GM12878 (cell line): ENCODE measurements at regions not wholly inside any gene's neighbourhood (a gene's known extent, or its start where the extent isn't known, plus 50 kb on each side); places are given as distances from the start of the nearest gene placed in this dataset.

Experiments
- ATAC-seq: fragments of 200-7000 bp; cut with Tn5 transposase; 3 replicates; pipeline ENCODE4 v1.9.1; 2020; ENCODE audit warnings: mild to moderate bottlenecking, moderate library complexity
- BruUV-seq: library from RNA; stranded (reverse); fragments of 400-500 nt; replicated peaks from 2 replicates; lab custom pipeline; 2021; lab: Mats Ljungman, UMichigan
- CTCF ChIA-PET: fragments of 300-600 bp; sonication (Branson Sonifier 250); formaldehyde crosslinking; extraction: SDS; loops from one replicate; lab custom pipeline; 2021; ENCODE audit warnings: inconsistent platforms; lab: Yijun Ruan, JAX
- POLR2A ChIA-PET: fragments of 350-600 bp; formaldehyde crosslinking; extraction: SDS; loops from one replicate; lab custom pipeline; 2021; ENCODE audit warnings: inconsistent platforms; lab: Charles Lee
- RAD21 ChIA-PET: fragments of 300-600 bp; sonication (Branson Sonifier 250); formaldehyde crosslinking; loops from one replicate; lab custom pipeline; 2023; ENCODE audit warnings: antibody characterized with exemption; ENCODE audit not compliant: unreplicated experiment; lab: Charles Lee
- SMC1A ChIA-PET: fragments of 300-600 bp; sonication (Branson Sonifier 250); formaldehyde crosslinking; loops from one replicate; lab custom pipeline; 2023; ENCODE audit not compliant: unreplicated experiment, uncharacterized antibody; lab: Charles Lee
- DNase-seq: peaks from one replicate; pipeline ENCODE4 v3.0.0-alpha.2; 2011; ENCODE audit warnings: low read depth, low spot score
- FAIRE-seq: peaks from 3 replicates; lab custom pipeline; 2011; peaks lifted over from hg19 to GRCh38; lab: Jason Lieb, UNC
- H2AFZ ChIP-seq: 2 replicates; pipeline ENCODE4 v1.6.0; 2011; ENCODE audit warnings: low read depth, low read length, control low read depth; ENCODE audit not compliant: control insufficient read depth
- H3K27ac ChIP-seq: 2 replicates; pipeline ENCODE4 v1.5.1; 2011; ENCODE audit warnings: control low read depth; ENCODE audit not compliant: control insufficient read depth, insufficient read depth
- H3K27me3 ChIP-seq, 2 experiments: replicated peaks in 1 of 2; 2 replicates each; pipeline versions ENCODE4 v1.6.0 to v1.6.1; 2011; ENCODE audit warnings: low read length in 1 of 2; ENCODE audit not compliant: control insufficient read depth in 2 of 2, insufficient read depth in 2 of 2
- H3K36me3 ChIP-seq, 2 experiments: 2 replicates each; pipeline ENCODE4 v1.5.1; 2011; ENCODE audit warnings: low read length in 1 of 2; ENCODE audit not compliant: control insufficient read depth in 2 of 2, insufficient read depth in 2 of 2
- H3K4me1 ChIP-seq: 2 replicates; pipeline ENCODE4 v1.6.1; 2011; ENCODE audit warnings: mild to moderate bottlenecking, low read length, moderate library complexity, mixed read lengths; ENCODE audit not compliant: control insufficient read depth, insufficient read depth
- H3K4me2 ChIP-seq: 2 replicates; pipeline ENCODE4 v1.6.0; 2011; ENCODE audit warnings: control low read depth; ENCODE audit not compliant: control insufficient read depth, insufficient read depth
- H3K4me3 ChIP-seq: fragments of 200-600 bp; sonication (generic); 2 replicates; pipeline ENCODE4 v1.5.1; 2016
- H3K79me2 ChIP-seq: 2 replicates; pipeline ENCODE4 v1.6.0; 2011; ENCODE audit warnings: low read length; ENCODE audit not compliant: control insufficient read depth, insufficient read depth
- H3K9ac ChIP-seq: 2 replicates; pipeline ENCODE4 v1.8.0; 2011; ENCODE audit warnings: low read length, control low read depth, mixed read lengths; ENCODE audit not compliant: control insufficient read depth, insufficient read depth
- H3K9me3 ChIP-seq: replicated peaks from 3 replicates; pipeline ENCODE4 v1.5.1; 2011; ENCODE audit warnings: mild to moderate bottlenecking, low read length; ENCODE audit not compliant: control insufficient read depth, insufficient read depth
- H4K20me1 ChIP-seq: 2 replicates; pipeline ENCODE4 v1.6.0; 2011; ENCODE audit not compliant: control insufficient read depth, insufficient read depth
- CEBPZ ChIP-seq: fragments of 150-350 bp; IDR thresholded peaks from 2 replicates; pipeline ENCODE4 v1.6.1; 2016; ENCODE audit warnings: low read depth, low read length
- JUNB ChIP-seq: IDR thresholded peaks from 2 replicates; pipeline ENCODE4 v1.6.1; 2016; ENCODE audit warnings: antibody characterized with exemption, mild to moderate bottlenecking
- USF2 ChIP-seq: IDR thresholded peaks from 2 replicates; pipeline ENCODE4 v1.6.1; 2011; ENCODE audit warnings: low read depth, low read length, improper control_type of control experiment, borderline replicate concordance
- ZNF217 ChIP-seq: fragments of 450-650 bp; IDR thresholded peaks from 2 replicates; pipeline ENCODE4 v1.6.1; 2017; ENCODE audit warnings: antibody characterized with exemption, mild to moderate bottlenecking
- WGBS: methylation state at CpG from one replicate; pipeline ENCODE4 v1.1.6; 2016; ENCODE audit warnings: low lambda C conversion rate; ENCODE audit not compliant: insufficient replicate concordance, insufficient coverage; ENCODE audit errors: missing lambda C conversion rate; 5-methylcytosine and 5-hydroxymethylcytosine counted together
- in situ Hi-C: fragments of 300-500 bp; cut with MboI; formaldehyde crosslinking; loops from 9 replicates; pipeline ENCODE4 v1.14.3; 2018; ENCODE audit warnings: mixed read lengths
- intact Hi-C: fragments of 100-400 bp; cut with micrococcal nuclease; formaldehyde crosslinking; loops from one replicate; pipeline ENCODE4 v1.14.2; 2022; ENCODE audit not compliant: unreplicated experiment

- TF ChIP-seq CEBPZ (no peak), JUNB (no peak)
These were observed 74.6 kb upstream of the EGLN3 start (continued) for GRCh38 chr14:34025325-34026017.

- Histone ChIP-seq H4K20me1 (no peaks in the 10 kb centered on the region), H3K9ac (no peak overlapping the region), H3K9me3 (no peaks in the 10 kb centered on the region), H3K4me3 (no peak overlapping the region), H2AFZ (no peak overlapping the region), H3K4me1 (no peaks in the 10 kb centered on the region), H3K36me3 (no peaks in the 10 kb centered on the region), H3K27ac (no peak overlapping the region), H3K27me3 (no peaks in the 10 kb centered on the region), H3K79me2 (no peaks in the 10 kb centered on the region), H3K4me2 (no peak overlapping the region)
- RAD21 ChIA-PET = interaction anchor here (0.6 to 1.2 kb wide), 3 partner anchors 21 to 74 kb away, joined by 3 read pairs; no protein-coding TSS in a partner anchor
- WGBS = 31% methylated on average over 2 of the region's 2 CpGs
- no TSS peak for BruUV-seq
- TF ChIP-seq ZNF217 (no peak), USF2 (no peak)
- ATAC-seq = no peak
- no peak for FAIRE-seq
- SMC1A ChIA-PET = interaction anchor here (0.9 to 1.8 kb wide), 5 partner anchors 13 to 73 kb away, joined by 3 to 6 read pairs (median 4); no protein-coding TSS in a partner anchor
- no peak for DNase-seq
- intact Hi-C loops (no loop called here), in situ Hi-C loops (no loop called here)
- CTCF ChIA-PET = no interaction called here
- POLR2A ChIA-PET = no interaction called here
These were observed 73.9 kb upstream of the EGLN3 start for GRCh38 chr14:34024768-34025144.
